ENCODE measurements at regions not wholly inside any gene's neighbourhood (a gene's known extent, or its start where the extent isn't known, plus 50 kb on each side); places are given as distances from the start of the nearest gene placed in this dataset.

GRCh38 chr17:34090593-34090992, 164.5 kb upstream of the CCL2 start:
- no peak overlapping the region for H3K4me3 ChIP-seq (ENCODE audit: low read length)
- no peaks in the 10 kb centered on the region for H3K36me3 ChIP-seq (replicated peaks; ENCODE audit: insufficient read depth, low read length)
- no peak overlapping the region for H3K27ac ChIP-seq (ENCODE audit: low read length)
- no peaks in the 10 kb centered on the region for H3K4me1 ChIP-seq (ENCODE audit: low read length)
- no peaks in the 10 kb centered on the region for H3K79me2 ChIP-seq (ENCODE audit: low read length)
- TF ChIP-seq EZH2 (optimal IDR thresholded peaks at IDR 0.05; ENCODE audit: low read depth, low read length) (no peak), EZH2phosphoT487 (IDR thresholded peaks at IDR 0.05; ENCODE audit: low read length) (no peak)
- TF ChIP-seq, protein P1, sequence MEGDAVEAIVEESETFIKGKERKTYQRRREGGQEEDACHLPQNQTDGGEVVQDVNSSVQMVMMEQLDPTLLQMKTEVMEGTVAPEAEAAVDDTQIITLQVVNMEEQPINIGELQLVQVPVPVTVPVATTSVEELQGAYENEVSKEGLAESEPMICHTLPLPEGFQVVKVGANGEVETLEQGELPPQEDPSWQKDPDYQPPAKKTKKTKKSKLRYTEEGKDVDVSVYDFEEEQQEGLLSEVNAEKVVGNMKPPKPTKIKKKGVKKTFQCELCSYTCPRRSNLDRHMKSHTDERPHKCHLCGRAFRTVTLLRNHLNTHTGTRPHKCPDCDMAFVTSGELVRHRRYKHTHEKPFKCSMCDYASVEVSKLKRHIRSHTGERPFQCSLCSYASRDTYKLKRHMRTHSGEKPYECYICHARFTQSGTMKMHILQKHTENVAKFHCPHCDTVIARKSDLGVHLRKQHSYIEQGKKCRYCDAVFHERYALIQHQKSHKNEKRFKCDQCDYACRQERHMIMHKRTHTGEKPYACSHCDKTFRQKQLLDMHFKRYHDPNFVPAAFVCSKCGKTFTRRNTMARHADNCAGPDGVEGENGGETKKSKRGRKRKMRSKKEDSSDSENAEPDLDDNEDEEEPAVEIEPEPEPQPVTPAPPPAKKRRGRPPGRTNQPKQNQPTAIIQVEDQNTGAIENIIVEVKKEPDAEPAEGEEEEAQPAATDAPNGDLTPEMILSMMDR (IDR thresholded peaks at IDR 0.05; ENCODE audit: low read length): no peak
- H3K9ac ChIP-seq (ENCODE audit: low read length): no peak overlapping the region
- no peaks in the 10 kb centered on the region for H4K20me1 ChIP-seq (ENCODE audit: insufficient read depth, low read length)
- DNase-seq: no peak
- H2AFZ ChIP-seq (ENCODE audit: low read length): no peak overlapping the region
- no peak overlapping the region for H3K4me2 ChIP-seq (ENCODE audit: low read depth, low read length)
- no peaks in the 10 kb centered on the region for H3K9me3 ChIP-seq (replicated peaks; ENCODE audit: insufficient read depth, low read length)
- no peaks in the 10 kb centered on the region for H3F3A ChIP-seq (ENCODE audit: insufficient read depth, low read length)
- no peaks in the 10 kb centered on the region for H3K9me2 ChIP-seq (replicated peaks; ENCODE audit: insufficient read depth, low read length)
- H3K27me3 ChIP-seq (replicated peaks; ENCODE audit: insufficient read depth, low read length): no peaks in the 10 kb centered on the region

DNA sequence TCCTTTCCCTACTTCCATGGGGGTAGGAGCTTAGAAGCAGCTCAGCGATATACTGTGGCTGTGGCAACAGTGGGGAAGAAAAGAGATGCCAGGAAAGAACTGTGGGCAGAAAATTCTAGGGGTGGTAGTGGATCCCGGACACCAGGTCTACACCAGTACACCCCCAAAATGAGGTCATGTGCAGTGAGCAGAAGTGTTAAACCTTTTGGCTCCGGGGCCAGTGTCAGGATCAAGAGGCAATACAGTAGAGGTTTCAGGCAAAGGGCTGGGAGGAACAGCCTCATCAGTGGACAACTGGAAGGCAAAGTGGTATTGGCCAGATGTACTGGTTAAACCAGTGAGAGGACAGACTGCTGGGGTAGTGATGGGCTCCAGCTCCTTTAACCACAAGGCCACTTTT, 163.1 kb upstream of the CCL2 start:
- Histone ChIP-seq H3F3A (ENCODE audit: insufficient read depth, low read length) (no peaks in the 10 kb centered on the region), H3K27me3 (replicated peaks; ENCODE audit: insufficient read depth, low read length) (no peaks in the 10 kb centered on the region), H2AFZ (ENCODE audit: low read length) (no peak overlapping the region), H3K9ac (ENCODE audit: low read length) (no peak overlapping the region), H4K20me1 (ENCODE audit: insufficient read depth, low read length) (no peaks in the 10 kb centered on the region), H3K27ac (ENCODE audit: low read length) (no peak overlapping the region), H3K9me2 (replicated peaks; ENCODE audit: insufficient read depth, low read length) (no peaks in the 10 kb centered on the region), H3K9me3 (replicated peaks; ENCODE audit: insufficient read depth, low read length) (no peaks in the 10 kb centered on the region), H3K4me3 (ENCODE audit: low read length) (no peak overlapping the region), H3K79me2 (ENCODE audit: low read length) (no peaks in the 10 kb centered on the region), H3K4me2 (ENCODE audit: low read depth, low read length) (no peak overlapping the region), H3K36me3 (replicated peaks; ENCODE audit: insufficient read depth, low read length) (no peaks in the 10 kb centered on the region), H3K4me1 (ENCODE audit: low read length) (no peaks in the 10 kb centered on the region)
- no peak for DNase-seq
- TF ChIP-seq EZH2 (optimal IDR thresholded peaks at IDR 0.05; ENCODE audit: low read depth, low read length) (no peak), EZH2phosphoT487 (IDR thresholded peaks at IDR 0.05; ENCODE audit: low read length) (no peak)
- TF ChIP-seq, protein P1 (IDR thresholded peaks at IDR 0.05; ENCODE audit: low read length): no peak

DNA sequence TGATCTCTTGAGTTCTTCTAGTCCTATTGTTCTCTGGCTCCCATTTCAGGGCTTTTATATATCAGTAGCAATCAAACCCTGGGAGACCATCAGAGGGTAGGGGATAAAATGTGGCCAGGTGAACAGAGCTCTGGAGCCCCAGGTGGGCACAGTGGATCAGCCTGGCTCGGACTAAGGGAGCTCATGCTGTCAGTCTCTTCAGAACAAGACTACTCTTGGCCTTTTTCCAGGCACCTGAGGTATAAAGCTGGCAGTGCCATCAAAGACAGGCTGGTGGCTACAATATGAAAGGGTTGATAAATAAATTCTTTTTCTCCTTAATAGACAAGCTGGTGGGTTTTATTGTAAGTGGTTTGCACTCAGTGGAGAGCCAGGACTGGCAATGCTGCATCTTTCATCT, 160.0 kb upstream of the CCL2 start:
- Histone ChIP-seq H2AFZ (ENCODE audit: low read length) (no peak overlapping the region), H3K9me3 (replicated peaks; ENCODE audit: insufficient read depth, low read length) (no peaks in the 10 kb centered on the region), H3K4me2 (ENCODE audit: low read depth, low read length) (no peak overlapping the region), H4K20me1 (ENCODE audit: insufficient read depth, low read length) (no peaks in the 10 kb centered on the region), H3K4me3 (ENCODE audit: low read length) (no peak overlapping the region), H3K9me2 (replicated peaks; ENCODE audit: insufficient read depth, low read length) (no peaks in the 10 kb centered on the region), H3K9ac (ENCODE audit: low read length) (no peak overlapping the region), H3K27me3 (replicated peaks; ENCODE audit: insufficient read depth, low read length) (no peaks in the 10 kb centered on the region), H3K27ac (ENCODE audit: low read length) (no peak overlapping the region), H3K4me1 (ENCODE audit: low read length) (no peaks in the 10 kb centered on the region), H3K36me3 (replicated peaks; ENCODE audit: insufficient read depth, low read length) (no peaks in the 10 kb centered on the region), H3F3A (ENCODE audit: insufficient read depth, low read length) (no peaks in the 10 kb centered on the region), H3K79me2 (ENCODE audit: low read length) (no peaks in the 10 kb centered on the region)
- no peak for DNase-seq
- TF ChIP-seq EZH2phosphoT487 (IDR thresholded peaks at IDR 0.05; ENCODE audit: low read length): no peak
- TF ChIP-seq EZH2 (optimal IDR thresholded peaks at IDR 0.05; ENCODE audit: low read depth, low read length): no peak
- TF ChIP-seq, protein P1 (IDR thresholded peaks at IDR 0.05; ENCODE audit: low read length): no peak

All from MM.1S (cell line).